MM.1S (cell line): ENCODE measurements at regions not wholly inside any gene's neighbourhood (a gene's known extent, or its start where the extent isn't known, plus 50 kb on each side); places are given as distances from the start of the nearest gene placed in this dataset.

Experiments used
- DNase-seq: peaks from one replicate; pipeline ENCODE4 v3.0.0-alpha.2; 2015
- H2AFZ ChIP-seq: fragments of 300-600 bp; sonication (generic); 2 replicates; pipeline ENCODE4 v1.6.0; 2016; ENCODE audit warnings: antibody characterized with exemption, low read length
- H3F3A ChIP-seq: fragments of 300-600 bp; sonication (generic); 2 replicates; pipeline ENCODE4 v1.6.1; 2016; ENCODE audit warnings: mild to moderate bottlenecking, antibody characterized with exemption, low read length, moderate library complexity, mixed read lengths; ENCODE audit not compliant: insufficient read depth
- H3K27ac ChIP-seq: fragments of 300-600 bp; sonication (generic); 2 replicates; pipeline ENCODE4 v1.5.1; 2016; ENCODE audit warnings: mild to moderate bottlenecking, low read length
- H3K27me3 ChIP-seq: fragments of 300-600 bp; sonication (generic); replicated peaks from 2 replicates; pipeline ENCODE4 v1.6.0; 2016; ENCODE audit warnings: low read length; ENCODE audit not compliant: insufficient read depth
- H3K36me3 ChIP-seq: fragments of 300-600 bp; sonication (generic); replicated peaks from 2 replicates; pipeline ENCODE4 v1.6.1; 2016; ENCODE audit warnings: mild to moderate bottlenecking, low read length, mixed read lengths; ENCODE audit not compliant: insufficient read depth
- H3K4me1 ChIP-seq: fragments of 300-600 bp; sonication (generic); 2 replicates; pipeline ENCODE4 v1.6.1; 2016; ENCODE audit warnings: low read length, mixed read lengths
- H3K4me2 ChIP-seq: fragments of 300-600 bp; sonication (generic); 2 replicates; pipeline ENCODE4 v1.6.0; 2016; ENCODE audit warnings: low read depth, low read length
- H3K4me3 ChIP-seq: fragments of 300-600 bp; sonication (generic); 2 replicates; pipeline ENCODE4 v1.5.1; 2016; ENCODE audit warnings: low read length, mixed read lengths
- H3K79me2 ChIP-seq: fragments of 300-600 bp; sonication (generic); 2 replicates; pipeline ENCODE4 v1.6.1; 2016; ENCODE audit warnings: mixed run types, low read length, mixed read lengths
- H3K9ac ChIP-seq: fragments of 300-600 bp; sonication (generic); 2 replicates; pipeline ENCODE4 v1.6.1; 2016; ENCODE audit warnings: low read length, mixed read lengths
- H3K9me2 ChIP-seq: fragments of 300-600 bp; sonication (generic); replicated peaks from 2 replicates; pipeline ENCODE4 v1.6.1; 2016; ENCODE audit warnings: mild to moderate bottlenecking, low read length, mixed read lengths; ENCODE audit not compliant: insufficient read depth
- H3K9me3 ChIP-seq: fragments of 300-600 bp; sonication (generic); replicated peaks from 2 replicates; pipeline ENCODE4 v1.6.1; 2016; ENCODE audit warnings: mild to moderate bottlenecking, low read length, mixed read lengths; ENCODE audit not compliant: insufficient read depth
- H4K20me1 ChIP-seq: fragments of 300-600 bp; sonication (generic); 2 replicates; pipeline ENCODE4 v1.6.1; 2016; ENCODE audit warnings: mild to moderate bottlenecking, low read length, moderate library complexity, mixed read lengths; ENCODE audit not compliant: insufficient read depth
- EZH2 ChIP-seq: fragments of 300-600 bp; sonication (generic); optimal IDR thresholded peaks from 2 replicates; pipeline ENCODE3; 2017; ENCODE audit warnings: low read depth, mild to moderate bottlenecking, antibody characterized with exemption, low read length, mixed read lengths
- EZH2phosphoT487 ChIP-seq: fragments of 300-600 bp; sonication (generic); IDR thresholded peaks from 2 replicates; pipeline ENCODE4 v1.6.1; 2018; ENCODE audit warnings: antibody characterized with exemption, low read length
- TF ChIP-seq, protein P1 (sequence below): fragments of 300-600 bp; sonication (generic); IDR thresholded peaks from 2 replicates; pipeline ENCODE4 v1.5.1; 2016; ENCODE audit warnings: antibody characterized with exemption, low read length, mixed read lengths

- Histone ChIP-seq H3K27ac (no peak overlapping the region), H3K79me2 (no peaks in the 10 kb centered on the region), H3K4me1 (0 out of 2 replicates have a peak, but pooled peaks cover 3% of the 10 kb centered on the region), H3F3A (no peaks in the 10 kb centered on the region), H3K9me2 (no peaks in the 10 kb centered on the region), H3K4me3 (no peak overlapping the region), H3K9me3 (no peaks in the 10 kb centered on the region), H2AFZ (no peak overlapping the region), H3K9ac (no peak overlapping the region), H3K36me3 (no peaks in the 10 kb centered on the region), H4K20me1 (no peaks in the 10 kb centered on the region), H3K4me2 (no peak overlapping the region), H3K27me3 (peaks cover 88% of the 10 kb centered on the region)
- no peak for DNase-seq
- TF ChIP-seq EZH2phosphoT487 (no peak), EZH2 (no peak)
- TF ChIP-seq, protein P1, sequence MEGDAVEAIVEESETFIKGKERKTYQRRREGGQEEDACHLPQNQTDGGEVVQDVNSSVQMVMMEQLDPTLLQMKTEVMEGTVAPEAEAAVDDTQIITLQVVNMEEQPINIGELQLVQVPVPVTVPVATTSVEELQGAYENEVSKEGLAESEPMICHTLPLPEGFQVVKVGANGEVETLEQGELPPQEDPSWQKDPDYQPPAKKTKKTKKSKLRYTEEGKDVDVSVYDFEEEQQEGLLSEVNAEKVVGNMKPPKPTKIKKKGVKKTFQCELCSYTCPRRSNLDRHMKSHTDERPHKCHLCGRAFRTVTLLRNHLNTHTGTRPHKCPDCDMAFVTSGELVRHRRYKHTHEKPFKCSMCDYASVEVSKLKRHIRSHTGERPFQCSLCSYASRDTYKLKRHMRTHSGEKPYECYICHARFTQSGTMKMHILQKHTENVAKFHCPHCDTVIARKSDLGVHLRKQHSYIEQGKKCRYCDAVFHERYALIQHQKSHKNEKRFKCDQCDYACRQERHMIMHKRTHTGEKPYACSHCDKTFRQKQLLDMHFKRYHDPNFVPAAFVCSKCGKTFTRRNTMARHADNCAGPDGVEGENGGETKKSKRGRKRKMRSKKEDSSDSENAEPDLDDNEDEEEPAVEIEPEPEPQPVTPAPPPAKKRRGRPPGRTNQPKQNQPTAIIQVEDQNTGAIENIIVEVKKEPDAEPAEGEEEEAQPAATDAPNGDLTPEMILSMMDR: no peak
Measured at GRCh38 chr17:79272220-79272619, 197.6 kb downstream of the ENGASE start.

GRCh38 chr17:79269620-79270019 is 195.0 kb downstream of the ENGASE start:
- Histone ChIP-seq H3K79me2 (no peaks in the 10 kb centered on the region), H2AFZ (no peak overlapping the region), H4K20me1 (no peaks in the 10 kb centered on the region), H3K27ac (no peak overlapping the region), H3K36me3 (no peaks in the 10 kb centered on the region), H3K4me3 (no peak overlapping the region), H3F3A (no peaks in the 10 kb centered on the region), H3K4me2 (no peak overlapping the region), H3K27me3 (peaks cover 99% of the 10 kb centered on the region), H3K9ac (no peak overlapping the region), H3K4me1 (no peaks in the 10 kb centered on the region), H3K9me2 (no peaks in the 10 kb centered on the region), H3K9me3 (no peaks in the 10 kb centered on the region)
- TF ChIP-seq EZH2phosphoT487: no peak
- no peak for TF ChIP-seq EZH2
- no peak for DNase-seq

DNA sequence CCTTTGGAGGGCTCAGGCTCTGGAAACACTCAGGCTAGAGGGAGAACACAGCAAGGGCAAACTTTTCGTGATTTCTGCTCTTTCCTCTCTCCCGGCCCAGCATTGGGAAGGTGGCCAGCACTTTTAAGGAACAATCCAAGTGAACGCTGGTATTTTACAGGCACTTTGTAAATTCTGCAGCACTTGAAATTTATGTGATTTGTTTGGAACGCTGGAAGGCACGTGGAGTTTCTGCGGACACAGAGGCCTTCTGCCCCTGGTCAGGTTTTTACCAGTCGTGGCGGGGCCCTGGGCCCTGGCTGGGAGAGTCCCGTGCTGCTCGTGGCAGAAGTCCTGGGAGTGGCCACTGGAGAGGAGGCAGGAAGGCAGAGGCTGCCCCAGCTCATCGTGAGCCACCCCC is 188.6 kb downstream of the ENGASE start:
- Histone ChIP-seq H3K79me2 (no peaks in the 10 kb centered on the region), H3F3A (no peaks in the 10 kb centered on the region), H4K20me1 (no peaks in the 10 kb centered on the region), H3K9me3 (no peaks in the 10 kb centered on the region), H3K4me1 (no peaks in the 10 kb centered on the region), H3K27ac (no peak overlapping the region), H3K27me3 (peaks cover 100% of the 10 kb centered on the region), H3K4me2 (no peak overlapping the region), H3K9me2 (no peaks in the 10 kb centered on the region), H3K9ac (no peak overlapping the region), H3K4me3 (no peak overlapping the region), H3K36me3 (no peaks in the 10 kb centered on the region), H2AFZ (no peak overlapping the region)
- no peak for TF ChIP-seq EZH2phosphoT487
- DNase-seq: no peak

DNA sequence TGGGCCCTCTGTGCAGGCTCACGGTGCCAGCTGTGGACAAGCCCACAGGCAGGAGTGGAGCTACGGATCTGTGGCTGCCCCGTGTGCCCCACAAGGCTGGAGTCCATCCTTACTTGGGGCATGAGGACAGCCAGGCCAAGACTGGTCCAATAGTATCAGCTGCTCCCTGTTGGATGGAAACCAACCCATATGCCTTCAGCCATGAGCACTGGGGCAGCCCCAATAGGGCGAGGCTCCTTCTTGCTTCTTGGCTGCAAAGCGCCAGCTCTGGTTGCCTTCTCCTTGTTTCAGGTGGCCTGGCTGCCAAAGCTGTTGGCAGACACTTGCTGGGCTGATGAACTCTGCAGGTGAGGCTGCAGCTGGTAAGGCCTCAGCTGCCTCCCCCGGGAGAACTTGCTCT is 188.0 kb downstream of the ENGASE start:
- Histone ChIP-seq H2AFZ (no peak overlapping the region), H4K20me1 (no peaks in the 10 kb centered on the region), H3K4me2 (no peak overlapping the region), H3K9me3 (no peaks in the 10 kb centered on the region), H3K27ac (no peak overlapping the region), H3F3A (no peaks in the 10 kb centered on the region), H3K4me1 (no peaks in the 10 kb centered on the region), H3K4me3 (no peak overlapping the region), H3K79me2 (no peaks in the 10 kb centered on the region), H3K9ac (no peak overlapping the region), H3K36me3 (no peaks in the 10 kb centered on the region), H3K9me2 (no peaks in the 10 kb centered on the region), H3K27me3 (peaks cover 100% of the 10 kb centered on the region)
- TF ChIP-seq, protein P1: no peak
- no peak for TF ChIP-seq EZH2phosphoT487
- no peak for TF ChIP-seq EZH2
- no peak for DNase-seq
